ENCODE measurements at regions not wholly inside any gene's neighbourhood (a gene's known extent, or its start where the extent isn't known, plus 50 kb on each side); places are given as distances from the start of the nearest gene placed in this dataset.

DNA sequence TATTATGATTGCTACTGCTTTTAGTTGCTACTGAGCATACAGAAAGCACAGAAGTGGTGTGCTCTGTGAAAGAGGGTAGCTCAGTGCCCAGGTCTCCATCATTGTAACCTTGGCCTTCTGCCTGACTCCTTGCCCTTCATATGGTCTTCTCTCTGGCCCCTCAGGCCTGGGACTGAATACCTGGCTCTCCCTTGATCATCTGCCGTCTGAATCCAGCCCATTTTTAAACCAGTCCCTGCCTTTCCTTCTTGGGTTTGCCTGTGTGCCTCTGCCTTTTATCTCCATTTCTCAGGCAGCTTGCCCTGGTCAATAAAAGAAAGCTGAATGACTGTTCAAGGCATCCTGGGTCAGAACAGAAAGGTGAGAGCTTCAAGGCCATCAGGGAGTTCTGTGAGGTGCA is 109.1 kb upstream of the ZNF438 start:
- H3K4me1 Mint-ChIP-seq = peaks cover 28% of the 10 kb centered on the region
- peaks cover 2% of the 10 kb centered on the region for H3K36me3 Mint-ChIP-seq (ENCODE audit: low read depth)
- H3K27me3 Mint-ChIP-seq = no peaks in the 10 kb centered on the region
- peak; percentile 50 for DNase-seq
- intact Hi-C loops (cut with micrococcal nuclease) = no loop called here
- no peaks in the 10 kb centered on the region for H3K9me3 Mint-ChIP-seq
- no peak overlapping the region for H3K27ac Mint-ChIP-seq
- H3K4me3 Mint-ChIP-seq = no peak overlapping the region

DNA sequence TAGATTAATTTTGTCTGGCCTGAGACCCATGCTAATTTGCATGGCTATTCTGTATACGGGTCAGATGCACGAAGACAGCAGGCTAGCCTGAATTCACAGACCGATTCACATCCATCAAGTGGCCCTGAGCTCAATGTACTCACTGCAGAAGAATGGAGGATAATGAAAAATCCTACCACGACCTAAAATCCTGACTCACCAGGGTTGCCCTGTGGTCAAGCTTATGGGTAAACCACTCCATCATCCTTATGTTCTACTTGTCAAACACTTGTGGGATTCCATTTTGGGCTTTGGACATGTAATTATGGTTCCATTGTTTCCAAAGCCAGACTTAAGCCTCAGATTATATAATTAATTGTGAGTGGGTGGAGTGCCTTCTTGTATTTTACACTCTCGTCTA is 110.4 kb upstream of the ZNF438 start:
- no peaks in the 10 kb centered on the region for H3K9me3 Mint-ChIP-seq
- H3K27ac Mint-ChIP-seq = no peak overlapping the region
- no peak overlapping the region for H3K4me3 Mint-ChIP-seq
- DNase-seq = peak; percentile 43
- intact Hi-C loops (cut with micrococcal nuclease) = no loop called here
- H3K36me3 Mint-ChIP-seq (ENCODE audit: low read depth) = peaks cover 2% of the 10 kb centered on the region
- peaks cover 33% of the 10 kb centered on the region for H3K4me1 Mint-ChIP-seq
- no peaks in the 10 kb centered on the region for H3K27me3 Mint-ChIP-seq

DNA sequence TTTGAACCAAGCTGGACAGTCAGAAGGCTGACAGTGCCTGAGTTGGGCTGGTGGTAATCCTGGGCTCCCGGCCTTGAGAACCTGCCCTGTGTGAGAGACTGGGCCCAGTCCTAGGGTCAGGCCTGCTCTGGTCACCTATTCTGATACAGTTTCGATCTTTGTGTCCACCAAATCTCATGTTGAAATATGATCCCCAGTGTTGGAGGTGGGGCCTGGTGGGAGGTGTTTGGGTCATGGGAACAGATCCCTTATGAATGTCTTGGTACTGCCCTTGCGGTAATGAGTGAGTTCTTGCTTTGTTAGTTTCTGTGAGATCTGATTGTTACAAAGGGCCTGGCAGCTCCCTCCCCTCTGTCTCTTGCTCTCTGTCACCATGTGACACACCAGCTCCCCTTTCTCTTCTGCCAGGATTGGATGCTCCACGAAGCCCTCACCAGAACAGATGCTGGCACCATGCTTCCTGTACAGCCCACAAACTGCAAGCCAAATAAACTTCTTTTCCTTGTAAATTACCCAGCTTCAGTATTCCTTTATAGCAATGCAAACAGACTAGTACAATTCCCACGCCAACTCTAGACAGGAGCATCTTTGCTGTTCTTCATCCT is 111.8 kb upstream of the ZNF438 start:
- intact Hi-C loops (cut with micrococcal nuclease) = no loop called here
- Mint-ChIP-seq H3K27me3 (no peaks in the 10 kb centered on the region), H3K27ac (no peak overlapping the region), H3K4me1 (peaks cover 31% of the 10 kb centered on the region), H3K4me3 (no peak overlapping the region), H3K36me3 (ENCODE audit: low read depth) (peaks cover 2% of the 10 kb centered on the region), H3K9me3 (peaks cover 3% of the 10 kb centered on the region)
- DNase-seq = peak; percentile 50

DNA sequence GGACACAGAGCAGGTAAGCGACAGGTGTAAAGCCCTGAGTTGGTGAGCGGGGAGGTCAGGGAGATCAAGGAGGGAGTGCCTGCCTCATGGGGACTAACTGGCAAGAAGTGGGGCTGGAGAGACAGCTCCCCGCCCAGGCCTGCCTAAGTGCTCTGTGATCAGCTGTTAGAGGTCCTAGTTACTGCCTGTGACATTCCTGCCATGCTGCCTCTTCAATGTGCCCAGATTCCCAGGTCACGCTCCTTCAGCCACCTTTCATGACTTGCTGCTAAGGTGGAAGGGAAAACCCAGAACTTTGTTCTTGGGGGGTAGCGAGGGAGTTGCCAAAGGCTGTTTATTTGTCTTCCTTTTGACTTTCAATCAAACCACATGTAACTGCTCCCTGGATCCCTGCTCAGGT is 114.3 kb upstream of the ZNF438 start:
- Mint-ChIP-seq H3K4me1 (peaks cover 33% of the 10 kb centered on the region), H3K36me3 (ENCODE audit: low read depth) (peaks cover 2% of the 10 kb centered on the region), H3K4me3 (peak overlapping the region; percentile 69), H3K27ac (peak overlapping the region; percentile 87), H3K9me3 (peaks cover 3% of the 10 kb centered on the region), H3K27me3 (no peaks in the 10 kb centered on the region)
- DNase-seq = peak; percentile 55
- intact Hi-C loops (cut with micrococcal nuclease) = no loop called here

DNA sequence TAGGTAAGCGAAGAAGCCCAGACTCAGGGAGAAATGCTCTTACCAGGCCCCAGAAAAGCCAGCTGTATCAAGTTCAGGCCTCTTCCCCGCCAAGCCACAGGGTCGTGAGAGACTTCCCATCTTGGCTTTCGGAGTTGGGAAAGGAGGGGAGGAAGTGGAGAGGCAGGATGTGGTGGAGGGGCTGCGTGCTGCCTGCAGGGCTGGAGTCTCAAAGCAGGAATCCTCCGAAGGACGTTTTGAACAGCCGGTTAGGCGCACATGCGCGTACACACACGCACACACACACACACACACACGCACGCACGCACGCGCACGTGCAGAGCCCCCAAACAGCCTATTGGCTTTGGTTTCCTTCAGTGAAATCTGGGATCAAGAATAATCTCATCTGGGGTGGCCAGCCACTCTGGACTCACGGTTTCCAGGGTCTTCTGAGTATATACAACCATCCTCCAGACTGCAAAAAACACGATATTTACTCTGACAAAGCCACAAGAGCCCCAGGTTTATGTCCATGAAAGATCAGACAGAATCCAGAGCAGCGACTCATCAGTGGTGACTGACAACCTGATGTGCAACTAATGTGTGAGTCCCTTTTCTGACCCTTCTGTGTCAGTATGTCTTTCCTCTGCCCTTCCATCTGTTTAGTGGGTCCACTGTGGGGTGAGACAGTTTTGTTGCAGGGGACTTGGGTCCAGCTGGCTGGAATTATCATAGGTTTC is 115.0 kb upstream of the ZNF438 start:
- H3K9me3 Mint-ChIP-seq = peaks cover 3% of the 10 kb centered on the region
- peaks cover 2% of the 10 kb centered on the region for H3K36me3 Mint-ChIP-seq (ENCODE audit: low read depth)
- H3K4me3 Mint-ChIP-seq = peak overlapping the region; percentile 69
- no peaks in the 10 kb centered on the region for H3K27me3 Mint-ChIP-seq
- peak; percentile 67 for DNase-seq
- peak overlapping the region; percentile 87 for H3K27ac Mint-ChIP-seq
- intact Hi-C loops (cut with micrococcal nuclease) = loop anchor here (1.0 kb wide), 1 partner anchor 12 kb away; no protein-coding TSS in a partner anchor
- peaks cover 36% of the 10 kb centered on the region for H3K4me1 Mint-ChIP-seq

DNA sequence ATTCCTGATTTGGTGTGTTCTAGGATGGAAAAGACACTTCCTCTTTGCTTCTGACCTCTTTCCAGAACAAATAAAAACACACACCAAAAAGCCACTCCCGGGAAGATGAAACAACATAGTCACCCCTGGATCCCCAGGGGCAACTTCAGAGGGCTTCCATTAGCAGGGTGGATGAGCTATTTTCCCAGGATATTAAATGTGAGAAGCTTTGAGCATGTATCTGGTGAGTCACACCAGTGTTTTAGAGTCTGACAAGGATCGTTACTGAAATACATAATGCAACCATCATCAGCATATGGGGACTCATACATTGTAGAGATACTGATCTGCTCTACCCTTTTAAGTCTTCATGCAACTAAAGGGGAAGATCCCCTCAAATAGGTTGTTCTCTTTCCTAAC is 115.5 kb upstream of the ZNF438 start:
- peak; percentile 51 for DNase-seq
- Mint-ChIP-seq H3K27ac (peak overlapping the region; percentile 51), H3K9me3 (peaks cover 3% of the 10 kb centered on the region), H3K4me3 (peak overlapping the region; percentile 69), H3K27me3 (no peaks in the 10 kb centered on the region), H3K36me3 (ENCODE audit: low read depth) (peaks cover 2% of the 10 kb centered on the region), H3K4me1 (peaks cover 33% of the 10 kb centered on the region)
- intact Hi-C loops (cut with micrococcal nuclease) = loop anchor here (1.0 kb wide), 1 partner anchor 13 kb away; no protein-coding TSS in a partner anchor

DNA sequence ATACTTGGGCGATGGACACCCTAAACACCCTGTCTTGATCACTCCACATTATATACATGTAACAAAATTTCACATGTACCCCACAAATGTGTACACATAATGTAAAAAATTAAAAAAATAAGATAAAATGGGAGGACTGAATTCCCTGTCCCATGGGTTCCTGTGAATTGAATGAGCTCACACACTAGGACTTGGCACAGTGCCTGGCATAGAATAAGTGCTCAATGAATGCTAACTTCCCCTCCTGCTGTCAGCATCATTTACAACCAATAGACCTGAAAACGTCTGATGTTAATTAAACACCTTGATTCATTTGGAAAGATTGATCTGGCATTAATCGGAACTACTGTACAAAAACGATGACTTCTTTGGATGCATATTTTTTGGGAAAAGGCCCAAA is 117.3 kb upstream of the ZNF438 start:
- Mint-ChIP-seq H3K27me3 (no peaks in the 10 kb centered on the region), H3K9me3 (peaks cover 3% of the 10 kb centered on the region), H3K27ac (no peak overlapping the region), H3K36me3 (ENCODE audit: low read depth) (no peaks in the 10 kb centered on the region), H3K4me3 (no peak overlapping the region), H3K4me1 (peaks cover 27% of the 10 kb centered on the region)
- DNase-seq = peak; percentile 31
- intact Hi-C loops (cut with micrococcal nuclease) = no loop called here

DNA sequence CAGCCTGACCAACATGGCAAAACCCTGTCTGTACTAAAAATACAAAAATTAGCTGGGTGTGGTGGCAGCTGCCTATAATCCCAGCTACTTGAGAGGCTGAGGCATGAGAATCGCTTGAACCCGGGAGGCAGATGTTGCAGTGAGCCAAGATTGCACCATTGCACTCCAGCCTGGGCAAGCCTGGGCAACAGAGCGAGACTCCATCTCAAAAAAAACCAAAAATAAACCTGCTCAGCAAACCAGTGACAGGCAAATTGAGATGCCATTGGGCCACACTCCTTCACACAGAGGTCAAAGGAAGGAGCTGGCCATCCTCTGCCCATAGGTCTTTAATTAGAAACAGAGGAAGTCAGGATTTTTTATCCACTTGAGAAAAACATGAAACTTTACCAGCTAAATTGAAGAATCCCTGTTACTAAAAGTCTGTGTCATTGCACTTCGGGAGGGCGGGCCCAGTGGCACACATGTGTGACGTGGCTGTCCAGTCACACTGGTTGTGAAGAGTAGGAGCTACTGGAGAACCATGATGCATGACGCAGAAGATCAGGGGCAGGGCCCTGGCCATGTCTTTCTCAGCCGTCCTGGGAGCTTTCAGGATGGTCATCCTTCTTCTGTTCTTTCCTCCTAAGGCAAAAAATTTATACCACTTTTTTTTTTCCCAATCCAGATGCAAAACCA is 118.3 kb upstream of the ZNF438 start:
- Mint-ChIP-seq H3K9me3 (peaks cover 3% of the 10 kb centered on the region), H3K27me3 (no peaks in the 10 kb centered on the region), H3K27ac (no peak overlapping the region), H3K36me3 (ENCODE audit: low read depth) (no peaks in the 10 kb centered on the region), H3K4me3 (no peak overlapping the region), H3K4me1 (peaks cover 26% of the 10 kb centered on the region)
- intact Hi-C loops (cut with micrococcal nuclease) = no loop called here
- DNase-seq = peak; percentile 52

DNA sequence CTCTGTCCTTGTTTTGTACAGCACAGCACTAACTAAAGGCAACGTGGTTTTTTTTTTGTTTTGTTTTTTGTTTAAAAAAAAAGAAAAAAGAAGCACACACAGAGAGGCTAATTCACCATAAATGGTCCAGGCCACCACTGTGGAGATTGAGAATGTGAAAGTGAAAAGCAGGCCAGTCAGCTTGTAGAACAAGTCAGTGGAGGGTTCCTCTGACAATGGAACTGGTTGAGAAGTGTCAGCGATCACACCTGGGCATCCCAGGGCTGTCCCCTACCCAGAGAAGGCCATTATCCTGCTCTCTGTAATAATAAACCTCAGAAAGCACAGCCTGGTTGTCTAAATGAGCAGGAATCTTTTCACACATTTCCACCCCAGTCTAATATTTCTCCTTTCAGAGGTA is 119.6 kb upstream of the ZNF438 start:
- H3K27ac Mint-ChIP-seq = no peak overlapping the region
- peaks cover 19% of the 10 kb centered on the region for H3K4me1 Mint-ChIP-seq
- H3K27me3 Mint-ChIP-seq = no peaks in the 10 kb centered on the region
- intact Hi-C loops (cut with micrococcal nuclease) = no loop called here
- H3K9me3 Mint-ChIP-seq = peaks cover 3% of the 10 kb centered on the region
- no peak overlapping the region for H3K4me3 Mint-ChIP-seq
- H3K36me3 Mint-ChIP-seq (ENCODE audit: low read depth) = no peaks in the 10 kb centered on the region
- peak; percentile 58 for DNase-seq

DNA sequence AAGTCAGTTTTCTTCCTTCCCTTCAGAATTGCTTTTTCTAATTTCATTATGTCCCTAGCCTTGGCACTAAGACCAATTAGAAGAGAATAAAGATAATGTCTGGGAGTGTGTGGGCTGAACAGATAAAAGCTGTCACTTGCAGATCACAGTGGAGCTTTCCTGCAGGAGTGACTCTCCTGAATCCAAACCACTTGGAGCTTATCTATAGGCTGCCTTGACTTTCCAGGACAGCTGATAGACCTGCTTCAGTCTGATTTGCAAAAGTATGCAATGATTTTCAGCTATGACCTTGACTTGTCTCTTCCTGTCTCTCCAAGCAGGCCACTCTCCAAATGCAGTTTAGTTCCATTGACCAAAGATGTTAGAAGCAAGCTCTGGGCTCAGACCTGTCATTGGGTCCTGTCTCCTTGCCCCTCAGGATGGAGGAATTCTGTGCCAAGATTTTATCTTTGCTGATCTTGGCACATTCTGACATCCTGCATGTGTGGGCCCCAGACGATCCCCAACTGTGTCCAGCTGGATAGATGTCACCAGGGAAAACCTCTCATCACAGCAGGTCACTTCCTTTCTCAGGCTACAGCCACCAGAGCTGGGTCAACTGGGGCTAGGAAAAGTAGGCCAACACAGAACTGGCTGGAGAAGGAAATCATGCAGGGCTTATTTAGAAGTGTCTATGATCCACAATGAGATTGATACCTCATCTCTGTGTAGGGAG is 120.9 kb upstream of the ZNF438 start:
- Mint-ChIP-seq H3K4me1 (peaks cover 7% of the 10 kb centered on the region), H3K36me3 (ENCODE audit: low read depth) (no peaks in the 10 kb centered on the region), H3K27ac (no peak overlapping the region), H3K4me3 (no peak overlapping the region), H3K9me3 (peaks cover 1% of the 10 kb centered on the region), H3K27me3 (no peaks in the 10 kb centered on the region)
- intact Hi-C loops (cut with micrococcal nuclease) = no loop called here
- peak; percentile 44 for DNase-seq

DNA sequence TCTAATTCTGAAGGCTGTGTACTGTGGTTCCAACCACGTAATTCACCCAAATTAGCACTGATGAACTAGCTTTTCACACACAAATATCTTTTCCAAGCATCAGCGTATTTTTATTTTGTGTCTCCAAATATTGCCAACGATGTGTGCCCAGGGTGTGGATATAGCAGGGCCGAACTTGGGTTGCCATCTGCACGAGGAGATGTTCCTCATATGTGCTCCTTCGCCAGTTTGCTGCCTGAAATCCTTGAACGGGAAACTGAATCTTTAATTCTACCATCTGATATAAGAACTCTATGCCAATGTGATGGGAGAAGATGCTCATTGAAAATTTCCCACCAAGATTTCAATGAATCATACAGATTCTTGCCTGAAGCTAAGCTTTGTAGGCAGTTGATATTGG is 121.5 kb upstream of the ZNF438 start:
- Mint-ChIP-seq H3K9me3 (no peaks in the 10 kb centered on the region), H3K4me1 (peaks cover 6% of the 10 kb centered on the region), H3K27ac (no peak overlapping the region), H3K4me3 (no peak overlapping the region), H3K36me3 (ENCODE audit: low read depth) (no peaks in the 10 kb centered on the region), H3K27me3 (no peaks in the 10 kb centered on the region)
- intact Hi-C loops (cut with micrococcal nuclease) = no loop called here
- DNase-seq = peak; percentile 43

DNA sequence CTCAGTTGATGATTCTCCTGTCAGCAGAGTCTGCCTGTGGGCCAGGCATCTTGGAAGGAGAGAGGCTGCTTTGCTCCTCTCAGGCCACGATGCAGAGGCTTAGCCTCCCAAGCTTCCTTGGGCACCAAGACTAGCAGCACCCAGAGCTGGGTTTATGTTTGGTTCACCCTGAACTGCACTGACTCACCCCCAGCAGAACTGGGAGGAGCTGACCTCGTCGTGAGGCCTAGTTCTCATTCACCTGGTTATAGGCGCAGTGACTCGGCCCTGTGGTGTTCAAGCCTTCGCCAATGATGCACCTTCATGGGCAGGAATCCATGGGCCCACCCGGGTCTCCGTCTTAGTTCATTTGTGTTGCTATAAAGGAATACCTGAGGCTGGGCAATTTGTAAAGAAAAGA is 122.0 kb upstream of the ZNF438 start:
- Mint-ChIP-seq H3K36me3 (ENCODE audit: low read depth) (no peaks in the 10 kb centered on the region), H3K27ac (no peak overlapping the region), H3K4me1 (peaks cover 6% of the 10 kb centered on the region), H3K27me3 (no peaks in the 10 kb centered on the region), H3K4me3 (no peak overlapping the region), H3K9me3 (no peaks in the 10 kb centered on the region)
- intact Hi-C loops (cut with micrococcal nuclease) = no loop called here
- peak; percentile 40 for DNase-seq

DNA sequence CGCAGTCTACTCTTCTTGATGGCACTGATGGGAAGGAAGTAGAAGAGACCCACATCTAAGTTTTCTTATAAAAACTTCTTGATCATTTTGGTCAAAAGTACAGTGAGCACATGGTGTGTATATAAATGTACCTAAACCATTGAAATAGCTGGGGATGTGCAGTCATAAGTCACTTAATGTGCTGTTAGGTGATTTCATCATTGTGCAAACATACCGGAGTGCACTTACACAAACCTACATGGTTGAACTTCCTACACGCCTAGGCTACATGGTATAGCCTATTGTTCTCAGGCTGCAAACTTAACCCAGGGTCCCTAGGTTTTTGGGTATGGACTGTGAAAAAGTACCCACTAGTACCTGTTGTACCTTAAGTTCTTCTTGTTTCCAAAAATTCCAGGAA is 123.3 kb upstream of the ZNF438 start:
- DNase-seq = no peak
- Mint-ChIP-seq H3K4me1 (peaks cover 6% of the 10 kb centered on the region), H3K9me3 (no peaks in the 10 kb centered on the region), H3K4me3 (no peak overlapping the region), H3K36me3 (ENCODE audit: low read depth) (no peaks in the 10 kb centered on the region), H3K27ac (no peak overlapping the region), H3K27me3 (no peaks in the 10 kb centered on the region)
- intact Hi-C loops (cut with micrococcal nuclease) = no loop called here

Data from activated CD4-positive, alpha-beta T cell treated with anti-CD3 and anti-CD28 coated beads, Interleukin-2, amount 10 ng/mL, durations not matched to agents 24 days and 14 days (primary cell).